HepG2 (cell line): ENCODE measurements at regions not wholly inside any gene's neighbourhood (a gene's known extent, or its start where the extent isn't known, plus 50 kb on each side); places are given as distances from the start of the nearest gene placed in this dataset.

Experiments used
- ATAC-seq: fragments of 200-7000 bp; cut with Tn5 transposase; 3 replicates; pipeline ENCODE4 v1.9.1; 2020; ENCODE audit warnings: mild to moderate bottlenecking, moderate library complexity
- BruUV-seq: library from RNA; stranded (reverse); fragments of 400-500 nt; replicated peaks from 2 replicates; lab custom pipeline; 2021; lab: Mats Ljungman, UMichigan
- CTCF ChIA-PET: fragments of 300-600 bp; formaldehyde crosslinking; extraction: SDS; loops from one replicate; lab custom pipeline; 2021; ENCODE audit warnings: low total read pairs, inconsistent platforms, low intra/inter-chr PET ratio; lab: Yijun Ruan, JAX
- POLR2A ChIA-PET: fragments of 350-600 bp; sonication (Branson Sonifier 250); formaldehyde crosslinking; loops from one replicate; lab custom pipeline; 2020; ENCODE audit warnings: antibody characterized with exemption, inconsistent platforms; lab: Yijun Ruan, JAX
- DNase-seq: peaks from one replicate; pipeline ENCODE4 v3.0.0-alpha.2; 2015; ENCODE audit warnings: low spot score
- FAIRE-seq: peaks from 3 replicates; lab custom pipeline; 2011; peaks lifted over from hg19 to GRCh38; lab: Jason Lieb, UNC
- H2AFZ ChIP-seq: one replicate; pipeline ENCODE4 v1.6.1; 2011; ENCODE audit warnings: low read length, inconsistent platforms
- H3K27ac ChIP-seq: fragments of 300-600 bp; 3 replicates; pipeline ENCODE4 v1.8.0; 2011; ENCODE audit warnings: mixed run types, mild to moderate bottlenecking, mixed read lengths, low read length, inconsistent platforms; ENCODE audit not compliant: insufficient read depth; ENCODE audit errors: extremely low read length
- H3K27me3 ChIP-seq, 2 experiments: fragments of 200-600 bp in 1 of 2; 2 replicates in 1 of 2; 3 replicates in 1 of 2; pipeline versions ENCODE4 v1.6.0 to v1.8.0; 2011; ENCODE audit warnings: low read length in 2 of 2, mild to moderate bottlenecking in 2 of 2, moderate library complexity in 2 of 2, inconsistent platforms in 1 of 2; ENCODE audit not compliant: insufficient read depth in 2 of 2, control insufficient read depth in 1 of 2
- H3K36me3 ChIP-seq, 2 experiments: fragments of 200-600 bp in 1 of 2; replicated peaks in 1 of 2; 2 replicates in 1 of 2; 3 replicates in 1 of 2; pipeline versions ENCODE4 v1.5.1 to v1.8.0; 2011; ENCODE audit warnings: low read length in 2 of 2, inconsistent platforms in 1 of 2; ENCODE audit not compliant: insufficient read depth in 2 of 2, control insufficient read depth in 1 of 2
- H3K4me1 ChIP-seq: 2 replicates; pipeline ENCODE4 v1.5.1; 2012; ENCODE audit warnings: low read length, inconsistent platforms; ENCODE audit not compliant: insufficient read depth
- H3K4me2 ChIP-seq: 2 replicates; pipeline ENCODE4 v1.6.0; 2011; ENCODE audit warnings: low read depth, low read length, inconsistent platforms
- H3K4me3 ChIP-seq, 3 experiments: fragments of 200-600 bp in 1 of 3; sonication (generic), shearing (Covaris generic) in 1 of 3; replicated peaks in 1 of 3; 2 replicates each; pipeline ENCODE4 v1.5.1; 2011 to 2016; ENCODE audit warnings: low read length in 3 of 3, inconsistent platforms in 2 of 3, low read depth in 2 of 3, mild to moderate bottlenecking in 2 of 3, control low read depth in 1 of 3, mixed read lengths in 1 of 3; ENCODE audit not compliant: insufficient read depth in 1 of 3
- H3K79me2 ChIP-seq: one replicate; pipeline ENCODE4 v1.6.1; 2011; ENCODE audit warnings: low read length, inconsistent platforms; ENCODE audit not compliant: insufficient read depth
- H3K9ac ChIP-seq: 2 replicates; pipeline ENCODE4 v1.6.0; 2011; ENCODE audit warnings: mild to moderate bottlenecking, low read depth, low read length, inconsistent platforms; ENCODE audit not compliant: insufficient read depth
- H3K9me3 ChIP-seq: 2 replicates; pipeline ENCODE4 v1.5.1; 2012; ENCODE audit warnings: mild to moderate bottlenecking, low read length
- H4K20me1 ChIP-seq: 2 replicates; pipeline ENCODE4 v1.6.0; 2011; ENCODE audit warnings: inconsistent platforms, mild to moderate bottlenecking, low read length, moderate library complexity; ENCODE audit not compliant: insufficient read depth
- CREB3 ChIP-seq: sonication (generic); formaldehyde crosslinking; IDR thresholded peaks from 2 replicates; pipeline ENCODE4 v1.5.0; 2020; ENCODE audit warnings: missing genetic modification reagents
- FOXA1 ChIP-seq, 2 experiments: fragments of 450-650 bp in 1 of 2; sonication (generic) in 1 of 2; formaldehyde crosslinking in 1 of 2; IDR thresholded peaks; 2 replicates each; pipeline versions ENCODE4 v1.4.0 to v1.6.1; 2016 to 2020; ENCODE audit warnings: missing genetic modification reagents in 1 of 2
- HNF4G ChIP-seq, 2 experiments: sonication (generic) in 1 of 2; formaldehyde crosslinking in 1 of 2; IDR thresholded peaks; 2 replicates each; pipeline versions ENCODE4 v1.4.0 to v1.6.1; 2011 to 2020; ENCODE audit warnings: borderline replicate concordance in 2 of 2, low read depth in 2 of 2, mild to moderate bottlenecking in 2 of 2, low read length in 1 of 2, missing genetic modification reagents in 1 of 2, moderate library complexity in 1 of 2
- SOX5 ChIP-seq: IDR thresholded peaks from 2 replicates; pipeline ENCODE4 v1.6.1; 2016; ENCODE audit warnings: borderline replicate concordance
- SOX6 ChIP-seq, 2 experiments: fragments of 450-650 bp in 1 of 2; sonication (generic) in 1 of 2; formaldehyde crosslinking in 1 of 2; IDR thresholded peaks; 2 replicates each; pipeline versions ENCODE4 v1.4.0 to v1.6.1; 2017 to 2020; ENCODE audit warnings: antibody characterized with exemption in 1 of 2, mild to moderate bottlenecking in 1 of 2, missing genetic modification reagents in 1 of 2
- TFE3 ChIP-seq: IDR thresholded peaks from 2 replicates; pipeline ENCODE4 v1.6.1; 2016
- ZFY ChIP-seq: sonication (generic); formaldehyde crosslinking; IDR thresholded peaks from 2 replicates; pipeline ENCODE4 v1.4.0; 2020; ENCODE audit warnings: missing genetic modification reagents
- ZNF556 ChIP-seq: sonication (generic); formaldehyde crosslinking; IDR thresholded peaks from 2 replicates; pipeline ENCODE4 v1.4.0; 2020; ENCODE audit warnings: mild to moderate bottlenecking, missing genetic modification reagents, borderline replicate concordance
- WGBS: methylation state at CpG from one replicate; pipeline ENCODE4 v1.1.6; 2017; ENCODE audit warnings: low lambda C conversion rate; 5-methylcytosine and 5-hydroxymethylcytosine counted together
- in situ Hi-C: cut with HindIII; loops from 2 replicates; pipeline ENCODE4 v1.10.0; 2017; ENCODE audit warnings: low pct_unique_long_range_greater_than_20kb; ENCODE audit not compliant: extremely low pct_ligation_motif_present
- intact Hi-C: fragments of 100-400 bp; cut with micrococcal nuclease; formaldehyde crosslinking; loops from one replicate; pipeline ENCODE4 v1.10.0; 2022; ENCODE audit not compliant: unreplicated experiment

GRCh38 chr12:91275321-91275720, 92.7 kb upstream of the DCN start:
- POLR2A ChIA-PET, result no interaction called here
- H3K4me1 ChIP-seq, result no peaks in the 10 kb centered on the region
- FAIRE-seq (no peak), ATAC-seq (no peak), DNase-seq (no peak)
- no peak for TF ChIP-seq FOXA1 (IDR thresholded peaks at IDR 0.05)
- TF ChIP-seq FOXA1 (CRISPR knock-in tag; IDR thresholded peaks at IDR 0.05), result no peak
- no peak for TF ChIP-seq ZFY (CRISPR knock-in tag)
- TF ChIP-seq TFE3 (CRISPR knock-in tag), result no peak
- H3K79me2 ChIP-seq, result no peaks in the 10 kb centered on the region
- 0% methylated on average over 1 of the region's 1 CpG for WGBS
- H3K27me3 ChIP-seq, result no peaks in the 10 kb centered on the region; a peak in 1 of 5 replicates
- BruUV-seq, result no TSS peak
- no peaks in the 10 kb centered on the region for H3K36me3 ChIP-seq
- CTCF ChIA-PET, result no interaction called here
- no peak overlapping the region for H3K27ac ChIP-seq
- in situ Hi-C loops, result no loop called here
- no peak overlapping the region for H2AFZ ChIP-seq
- intact Hi-C loops, result no loop called here
- H3K9me3 ChIP-seq, result no peaks in the 10 kb centered on the region
- no peaks in the 10 kb centered on the region for H4K20me1 ChIP-seq
- no peak overlapping the region for H3K4me3 ChIP-seq
- no peak overlapping the region for H3K9ac ChIP-seq
- no peak overlapping the region for H3K4me2 ChIP-seq

- H3K27ac ChIP-seq, result no peak overlapping the region
- FAIRE-seq (no peak), ATAC-seq (no peak), DNase-seq (no peak)
- H3K36me3 ChIP-seq, result no peaks in the 10 kb centered on the region
- 0% methylated on average over 1 of the region's 1 CpG for WGBS
- no peak overlapping the region for H3K4me2 ChIP-seq
- ChIA-PET POLR2A (no interaction called here), CTCF (no interaction called here)
- intact Hi-C loops, result no loop called here
- no peaks in the 10 kb centered on the region for H4K20me1 ChIP-seq
- no peaks in the 10 kb centered on the region for H3K9me3 ChIP-seq
- H3K4me1 ChIP-seq, result no peaks in the 10 kb centered on the region
- H3K4me3 ChIP-seq, result no peak overlapping the region
- H3K27me3 ChIP-seq, result no peaks in the 10 kb centered on the region; a peak in 1 of 5 replicates
- in situ Hi-C loops, result no loop called here
- no peak overlapping the region for H3K9ac ChIP-seq
- no TSS peak for BruUV-seq
- H2AFZ ChIP-seq, result no peak overlapping the region
- H3K79me2 ChIP-seq, result no peaks in the 10 kb centered on the region
- TF ChIP-seq SOX5 (CRISPR knock-in tag) (no peak), ZNF556 (CRISPR knock-in tag) (no peak), CREB3 (no peak), HNF4G (IDR thresholded peaks at IDR 0.05; ENCODE audit: borderline replicate concordance, low read depth, low read length) (no peak), HNF4G (CRISPR knock-in tag; IDR thresholded peaks at IDR 0.05; ENCODE audit: borderline replicate concordance, low read depth) (no peak), SOX6 (IDR thresholded peaks at IDR 0.05) (no peak), SOX6 (CRISPR knock-in tag; IDR thresholded peaks at IDR 0.05) (no peak)
These were observed 92.3 kb upstream of the DCN start for GRCh38 chr12:91274916-91275315.
